ENCODE measurements at regions not wholly inside any gene's neighbourhood (a gene's known extent, or its start where the extent isn't known, plus 50 kb on each side); places are given as distances from the start of the nearest gene placed in this dataset.

- TF ChIP-seq CTCF (IDR thresholded peaks at IDR 0.05; ENCODE audit: poor library complexity, severe bottlenecking) (no peak), POLR2AphosphoS5 (IDR thresholded peaks at IDR 0.05) (no peak), EP300 (conservative IDR thresholded peaks at IDR 0.05; ENCODE audit: poor library complexity, severe bottlenecking) (no peak), EZH2 (IDR thresholded peaks at IDR 0.05; ENCODE audit: borderline replicate concordance, insufficient read depth, low read length, poor library complexity, severe bottlenecking) (no peak), SMC3 (conservative IDR thresholded peaks at IDR 0.05; ENCODE audit: poor library complexity) (no peak), RAD21 (conservative IDR thresholded peaks at IDR 0.05) (no peak), REST (IDR thresholded peaks at IDR 0.05; ENCODE audit: borderline replicate concordance) (no peak)
These were observed 86.3 kb upstream of the ADRA2C start for GRCh38 chr4:3679851-3680311.

All from neural cell (in vitro differentiated cells).